ENCODE measurements at regions not wholly inside any gene's neighbourhood (a gene's known extent, or its start where the extent isn't known, plus 50 kb on each side); places are given as distances from the start of the nearest gene placed in this dataset.

- in situ Hi-C loops (cut with HindIII; ENCODE audit: low pct_ligation_motif_present, low sequenced_read_pairs) = no loop called here
- Histone ChIP-seq H3K36me3 (replicated peaks) (no peaks in the 10 kb centered on the region), H3K27me3 (replicated peaks) (no peaks in the 10 kb centered on the region), H3K4me3 (ENCODE audit: low read depth, low read length) (no peak overlapping the region), H3K27ac (no peak overlapping the region)
- DNase-seq = no peak
- TF ChIP-seq CTCF (IDR thresholded peaks at IDR 0.05; ENCODE audit: low read depth, low read length, missing control alignments) = no peak
These were observed 52.8 kb upstream of the TRABD2B start for GRCh38 chr1:48049823-48050535.

GRCh38 chr1:48048980-48049379, 51.8 kb upstream of the TRABD2B start:
- Histone ChIP-seq H3K4me3 (ENCODE audit: low read depth, low read length) (no peak overlapping the region), H3K27ac (no peak overlapping the region), H3K27me3 (replicated peaks) (no peaks in the 10 kb centered on the region), H3K36me3 (replicated peaks) (no peaks in the 10 kb centered on the region)
- in situ Hi-C loops (cut with HindIII; ENCODE audit: low pct_ligation_motif_present, low sequenced_read_pairs) = no loop called here
- no peak for DNase-seq
- no peak for TF ChIP-seq CTCF (IDR thresholded peaks at IDR 0.05; ENCODE audit: low read depth, low read length, missing control alignments)

- H3K36me3 ChIP-seq (replicated peaks) = no peaks in the 10 kb centered on the region
- peak; percentile 59 for DNase-seq
- H3K27ac ChIP-seq = no peak overlapping the region
- H3K27me3 ChIP-seq (replicated peaks) = no peaks in the 10 kb centered on the region
- in situ Hi-C loops (cut with HindIII; ENCODE audit: low pct_ligation_motif_present, low sequenced_read_pairs) = no loop called here
- no peak overlapping the region for H3K4me3 ChIP-seq (ENCODE audit: low read depth, low read length)
- no peak for TF ChIP-seq CTCF (IDR thresholded peaks at IDR 0.05; ENCODE audit: low read depth, low read length, missing control alignments)
These were observed 50.9 kb upstream of the TRABD2B start for GRCh38 chr1:48048064-48048463.

GRCh38 chr1:48047116-48047515, 49.9 kb upstream of the TRABD2B start:
- H3K36me3 ChIP-seq (replicated peaks) = no peaks in the 10 kb centered on the region
- in situ Hi-C loops (cut with HindIII; ENCODE audit: low pct_ligation_motif_present, low sequenced_read_pairs) = no loop called here
- H3K27me3 ChIP-seq (replicated peaks) = no peaks in the 10 kb centered on the region
- TF ChIP-seq CTCF (IDR thresholded peaks at IDR 0.05; ENCODE audit: low read depth, low read length, missing control alignments) = no peak
- no peak for DNase-seq
- no peak overlapping the region for H3K4me3 ChIP-seq (ENCODE audit: low read depth, low read length)
- H3K27ac ChIP-seq = no peak overlapping the region
